Lung (tissue), 11 donors: ENCODE measurements at regions not wholly inside any gene's neighbourhood (a gene's known extent, or its start where the extent isn't known, plus 50 kb on each side); places are given as distances from the start of the nearest gene placed in this dataset.

Source experiments
- ATAC-seq: fragments of 200-7000 bp; cut with Tn5 transposase; one replicate; pipeline ENCODE4 v1.9.1; 2020; ENCODE audit warnings: moderate number of reproducible peaks; ENCODE audit not compliant: insufficient read depth, low FRiP score
- DNase-seq, 3 donors: peaks; one replicate each; pipeline ENCODE4 v3.0.0-alpha.2; 2013 to 2017
- H3K27ac ChIP-seq, 2 donors: one replicate each; pipeline ENCODE4 v1.5.1; 2013; ENCODE audit warnings: mild to moderate bottlenecking in 2 of 2, moderate library complexity in 2 of 2, control low read depth in 1 of 2, inconsistent platforms in 1 of 2, low read depth in 1 of 2, low read length in 1 of 2
- H3K27me3 ChIP-seq, 3 donors: one replicate each; pipeline ENCODE4 v1.5.1; 2013; ENCODE audit warnings: low read length in 2 of 3; ENCODE audit not compliant: control insufficient read depth in 3 of 3, insufficient read depth in 3 of 3
- H3K36me3 ChIP-seq, 4 donors: one replicate each; pipeline ENCODE4 v1.5.1; 2013; ENCODE audit warnings: low read length in 4 of 4, mild to moderate bottlenecking in 1 of 4, moderate library complexity in 1 of 4; ENCODE audit not compliant: control insufficient read depth in 4 of 4, insufficient read depth in 4 of 4
- H3K4me1 ChIP-seq, 5 donors: one replicate each; pipeline ENCODE4 v1.5.1; 2013; ENCODE audit warnings: low read length in 5 of 5, mild to moderate bottlenecking in 2 of 5, moderate library complexity in 1 of 5; ENCODE audit not compliant: control insufficient read depth in 5 of 5, insufficient read depth in 5 of 5
- H3K4me3 ChIP-seq: one replicate; pipeline ENCODE4 v1.5.1; 2013; ENCODE audit warnings: mild to moderate bottlenecking, control low read depth, moderate library complexity
- H3K9ac ChIP-seq, 2 donors: one replicate each; pipeline ENCODE4 v1.5.1; 2013; ENCODE audit warnings: low read length in 2 of 2, control low read depth in 1 of 2; ENCODE audit not compliant: insufficient read depth in 1 of 2
- H3K9me3 ChIP-seq, 4 donors: one replicate each; pipeline ENCODE4 v1.5.1; 2013; ENCODE audit warnings: low read length in 3 of 4, mild to moderate bottlenecking in 1 of 4, moderate library complexity in 1 of 4; ENCODE audit not compliant: control insufficient read depth in 4 of 4, insufficient read depth in 3 of 4
- WGBS, 2 donors: extraction: QIAGEN DNeasy Blood & Tissue Kit; methylation state at CpG; one replicate each; pipeline ENCODE4 v1.1.7; 2013; 5-methylcytosine and 5-hydroxymethylcytosine counted together
- TF ChIP-seq, protein P1 (sequence below): IDR thresholded peaks from 2 replicates; pipeline ENCODE4 v1.5.1; 2012; ENCODE audit warnings: mild to moderate bottlenecking; ENCODE audit errors: control extremely low read depth, extremely low read depth
- donor health status: control.
- donor health status: control.
- donor health status: Bipolar disorder and iron deficiency.
- donor health status: healthy.
- donor health status: DM: yes; HTN: yes; CAD: no.

DNA sequence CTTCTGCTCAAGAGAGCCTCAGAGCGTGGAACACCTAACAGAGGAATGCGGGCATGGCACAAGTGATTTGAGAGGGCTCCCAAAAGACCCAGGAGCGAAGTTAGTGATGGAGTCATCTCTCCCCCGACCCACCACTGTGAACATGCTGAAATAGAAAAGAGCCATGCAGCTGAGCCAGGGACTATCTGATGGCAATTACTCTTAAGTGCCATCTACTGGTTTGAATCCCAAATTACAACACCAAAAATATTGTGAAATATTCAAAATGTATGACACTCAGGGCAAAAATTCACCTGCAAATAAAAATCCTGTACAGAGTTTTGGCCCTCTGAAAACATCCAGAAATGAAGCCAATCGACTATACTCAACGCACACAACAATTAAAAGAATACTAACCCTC is 2038.9 kb upstream of the ADGRL3 start:
- 75 to 79% methylated on average over 6 of the region's 6 CpGs for WGBS, 2 donors
- no peaks in the 10 kb centered on the region for H3K36me3 ChIP-seq
- no peak for DNase-seq
- H3K27me3 ChIP-seq = no peaks in the 10 kb centered on the region
- H3K4me1 ChIP-seq = no peaks in the 10 kb centered on the region
- no peak for ATAC-seq
- H3K27ac ChIP-seq = no peak overlapping the region
- no peaks in the 10 kb centered on the region for H3K9me3 ChIP-seq
- TF ChIP-seq, protein P1, sequence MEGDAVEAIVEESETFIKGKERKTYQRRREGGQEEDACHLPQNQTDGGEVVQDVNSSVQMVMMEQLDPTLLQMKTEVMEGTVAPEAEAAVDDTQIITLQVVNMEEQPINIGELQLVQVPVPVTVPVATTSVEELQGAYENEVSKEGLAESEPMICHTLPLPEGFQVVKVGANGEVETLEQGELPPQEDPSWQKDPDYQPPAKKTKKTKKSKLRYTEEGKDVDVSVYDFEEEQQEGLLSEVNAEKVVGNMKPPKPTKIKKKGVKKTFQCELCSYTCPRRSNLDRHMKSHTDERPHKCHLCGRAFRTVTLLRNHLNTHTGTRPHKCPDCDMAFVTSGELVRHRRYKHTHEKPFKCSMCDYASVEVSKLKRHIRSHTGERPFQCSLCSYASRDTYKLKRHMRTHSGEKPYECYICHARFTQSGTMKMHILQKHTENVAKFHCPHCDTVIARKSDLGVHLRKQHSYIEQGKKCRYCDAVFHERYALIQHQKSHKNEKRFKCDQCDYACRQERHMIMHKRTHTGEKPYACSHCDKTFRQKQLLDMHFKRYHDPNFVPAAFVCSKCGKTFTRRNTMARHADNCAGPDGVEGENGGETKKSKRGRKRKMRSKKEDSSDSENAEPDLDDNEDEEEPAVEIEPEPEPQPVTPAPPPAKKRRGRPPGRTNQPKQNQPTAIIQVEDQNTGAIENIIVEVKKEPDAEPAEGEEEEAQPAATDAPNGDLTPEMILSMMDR = no peak
- H3K4me3 ChIP-seq = no peak overlapping the region
- H3K9ac ChIP-seq = no peak overlapping the region

DNA sequence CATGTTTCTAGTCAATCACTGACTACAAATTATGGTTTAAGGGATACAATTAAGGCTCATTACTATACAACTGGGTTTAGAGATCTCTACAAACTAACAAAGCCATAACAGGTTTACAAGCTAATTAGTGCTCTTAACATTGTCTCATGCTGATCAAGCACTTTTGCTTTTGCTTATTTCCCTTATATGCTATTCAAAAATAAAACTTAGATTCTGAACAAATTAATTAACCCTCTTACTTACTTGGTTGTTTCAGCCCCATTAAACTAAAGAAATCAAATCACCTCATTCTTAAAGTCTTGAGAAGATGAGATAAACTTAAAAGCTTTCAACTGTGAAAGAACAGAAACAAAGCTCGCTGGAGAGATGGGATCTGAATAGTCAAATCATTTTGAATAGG is 2024.5 kb upstream of the ADGRL3 start:
- Histone ChIP-seq H3K9ac (no peak overlapping the region), H3K4me3 (no peak overlapping the region), H3K4me1 (no peaks in the 10 kb centered on the region), H3K27me3 (peaks cover 0 to 2% (median 0%) of the 10 kb centered on the region in 3 donors), H3K9me3 (peaks cover 0 to 2% (median 0%) of the 10 kb centered on the region in 4 donors), H3K27ac (no peak overlapping the region), H3K36me3 (no peaks in the 10 kb centered on the region)
- DNase-seq (no peak), ATAC-seq (no peak)
- TF ChIP-seq, protein P1 = no peak
- 57 to 75% methylated on average over 1 of the region's 1 CpG for WGBS, 2 donors

DNA sequence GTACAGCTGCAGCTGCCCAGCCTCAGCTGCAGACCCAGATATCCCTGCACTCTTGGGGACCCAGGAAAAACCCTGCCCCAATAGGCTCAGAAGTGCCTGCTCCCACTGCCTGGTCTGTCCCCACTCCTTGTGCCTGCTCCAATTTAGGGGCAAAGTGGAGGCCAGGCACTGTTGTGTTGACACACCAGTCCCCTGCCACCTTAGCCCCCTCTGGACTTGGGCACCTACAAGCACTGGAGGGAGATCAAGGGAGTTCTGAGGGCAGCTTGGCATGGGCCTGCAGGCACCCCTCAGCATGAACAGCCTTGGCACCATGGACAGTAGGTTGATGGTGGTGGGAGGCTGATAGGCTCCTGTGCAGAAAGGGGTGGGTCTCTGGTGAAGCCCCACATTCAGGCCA is 2020.8 kb upstream of the ADGRL3 start:
- H3K9ac ChIP-seq = no peak overlapping the region
- no peak overlapping the region for H3K27ac ChIP-seq
- no peaks in the 10 kb centered on the region for H3K4me1 ChIP-seq
- TF ChIP-seq, protein P1 = no peak
- H3K27me3 ChIP-seq = peaks cover 0 to 2% (median 0%) of the 10 kb centered on the region in 3 donors
- ATAC-seq (no peak), DNase-seq (no peak)
- no peaks in the 10 kb centered on the region for H3K9me3 ChIP-seq
- H3K36me3 ChIP-seq = no peaks in the 10 kb centered on the region
- no peak overlapping the region for H3K4me3 ChIP-seq

DNA sequence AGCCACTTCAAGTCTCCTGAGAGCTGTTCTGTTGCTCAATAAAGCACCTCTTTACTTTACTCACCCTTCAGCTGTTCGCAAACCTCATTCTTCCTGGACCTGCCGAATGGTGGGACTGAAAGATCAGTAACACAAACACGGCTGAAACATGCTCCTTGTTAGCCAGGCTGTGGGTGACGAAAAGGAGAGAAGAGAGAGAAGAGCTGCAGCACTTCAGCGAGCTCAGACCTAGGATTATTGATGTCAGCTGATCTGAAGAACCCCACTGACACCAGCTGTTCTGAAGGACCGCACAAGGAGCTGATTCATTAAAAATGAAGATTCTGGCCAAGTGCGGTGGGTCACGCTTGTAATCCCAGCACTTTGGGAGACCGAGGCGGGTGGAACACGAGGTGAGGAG is 2020.0 kb upstream of the ADGRL3 start:
- TF ChIP-seq, protein P1 = no peak
- ATAC-seq (no peak), DNase-seq (no peak)
- Histone ChIP-seq H3K27me3 (peaks cover 0 to 2% (median 0%) of the 10 kb centered on the region in 3 donors), H3K4me3 (no peak overlapping the region), H3K27ac (no peak overlapping the region), H3K4me1 (no peaks in the 10 kb centered on the region), H3K9me3 (no peaks in the 10 kb centered on the region), H3K36me3 (no peaks in the 10 kb centered on the region), H3K9ac (no peak overlapping the region)
- 76 to 82% methylated on average over 11 of the region's 11 CpGs for WGBS, 2 donors
